Ishikawa (cell line): ENCODE measurements at regions not wholly inside any gene's neighbourhood (a gene's known extent, or its start where the extent isn't known, plus 50 kb on each side); places are given as distances from the start of the nearest gene placed in this dataset.

Source experiments
- CEBPB ChIP-seq: IDR thresholded peaks from 2 replicates; pipeline ENCODE4 v1.6.1; 2012
- EP300 ChIP-seq: IDR thresholded peaks from 2 replicates; pipeline ENCODE4 v1.6.1; 2012; ENCODE audit warnings: borderline replicate concordance
- NFIC ChIP-seq: IDR thresholded peaks from 2 replicates; pipeline ENCODE4 v1.6.1; 2012

GRCh38 chr2:146615778-146616177, 1229.1 kb upstream of the ACVR2A start:
- TF ChIP-seq CEBPB (no peak), EP300 (no peak), NFIC (no peak)
